ENCODE measurements at regions not wholly inside any gene's neighbourhood (a gene's known extent, or its start where the extent isn't known, plus 50 kb on each side); places are given as distances from the start of the nearest gene placed in this dataset.

GRCh38 chr3:139118835-139119234 is 74.1 kb upstream of the PRR23C start (continued):
- TF ChIP-seq, protein P1, sequence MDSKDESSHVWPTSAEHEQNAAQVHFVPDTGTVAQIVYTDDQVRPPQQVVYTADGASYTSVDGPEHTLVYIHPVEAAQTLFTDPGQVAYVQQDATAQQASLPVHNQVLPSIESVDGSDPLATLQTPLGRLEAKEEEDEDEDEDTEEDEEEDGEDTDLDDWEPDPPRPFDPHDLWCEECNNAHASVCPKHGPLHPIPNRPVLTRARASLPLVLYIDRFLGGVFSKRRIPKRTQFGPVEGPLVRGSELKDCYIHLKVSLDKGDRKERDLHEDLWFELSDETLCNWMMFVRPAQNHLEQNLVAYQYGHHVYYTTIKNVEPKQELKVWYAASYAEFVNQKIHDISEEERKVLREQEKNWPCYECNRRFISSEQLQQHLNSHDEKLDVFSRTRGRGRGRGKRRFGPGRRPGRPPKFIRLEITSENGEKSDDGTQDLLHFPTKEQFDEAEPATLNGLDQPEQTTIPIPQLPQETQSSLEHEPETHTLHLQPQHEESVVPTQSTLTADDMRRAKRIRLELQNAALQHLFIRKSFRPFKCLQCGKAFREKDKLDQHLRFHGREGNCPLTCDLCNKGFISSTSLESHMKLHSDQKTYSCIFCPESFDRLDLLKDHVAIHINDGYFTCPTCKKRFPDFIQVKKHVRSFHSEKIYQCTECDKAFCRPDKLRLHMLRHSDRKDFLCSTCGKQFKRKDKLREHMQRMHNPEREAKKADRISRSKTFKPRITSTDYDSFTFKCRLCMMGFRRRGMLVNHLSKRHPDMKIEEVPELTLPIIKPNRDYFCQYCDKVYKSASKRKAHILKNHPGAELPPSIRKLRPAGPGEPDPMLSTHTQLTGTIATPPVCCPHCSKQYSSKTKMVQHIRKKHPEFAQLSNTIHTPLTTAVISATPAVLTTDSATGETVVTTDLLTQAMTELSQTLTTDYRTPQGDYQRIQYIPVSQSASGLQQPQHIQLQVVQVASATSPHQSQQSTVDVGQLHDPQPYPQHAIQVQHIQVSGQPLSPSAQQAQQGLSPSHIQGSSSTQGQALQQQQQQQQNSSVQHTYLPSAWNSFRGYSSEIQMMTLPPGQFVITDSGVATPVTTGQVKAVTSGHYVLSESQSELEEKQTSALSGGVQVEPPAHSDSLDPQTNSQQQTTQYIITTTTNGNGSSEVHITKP (IDR thresholded peaks at IDR 0.05; ENCODE audit: partially characterized antibody) = no peak
- TF ChIP-seq CHAMP1 (IDR thresholded peaks at IDR 0.05) (no peak), ZNF224 (CRISPR knock-in tag; IDR thresholded peaks at IDR 0.05) (no peak), BRCA1 (IDR thresholded peaks at IDR 0.05) (no peak), BRCA1 (CRISPR knock-in tag; IDR thresholded peaks at IDR 0.05) (no peak), IRF2 (CRISPR knock-in tag; IDR thresholded peaks at IDR 0.05) (no peak), TBL1XR1 (IDR thresholded peaks at IDR 0.05; ENCODE audit: low read length in 2 of 2) (no peak), TCF7 (IDR thresholded peaks at IDR 0.05; ENCODE audit: borderline replicate concordance) (no peak), SMARCB1 (IDR thresholded peaks at IDR 0.05; ENCODE audit: insufficient read length, low read depth) (no peak)
